Small intestine (tissue), 7 donors: ENCODE measurements at regions not wholly inside any gene's neighbourhood (a gene's known extent, or its start where the extent isn't known, plus 50 kb on each side); places are given as distances from the start of the nearest gene placed in this dataset.
A peak's percentile ranks its signal among the peaks of the same experiment; 100 is the strongest.

ENCODE experiments used
- DNase-seq, 2 donors: peaks; one replicate each; pipeline versions ENCODE4 v3.0.0 to v3.0.0-alpha.2; 2013
- FAIRE-seq: peaks from 2 replicates; lab custom pipeline; 2012; peaks lifted over from hg19 to GRCh38; lab: Jason Lieb, UNC
- H3K27ac ChIP-seq, 3 donors: one replicate each; pipeline ENCODE4 v1.5.1; 2013; ENCODE audit warnings: low read length in 2 of 3, mild to moderate bottlenecking in 2 of 3, control low read depth in 1 of 3, inconsistent platforms in 1 of 3, low read depth in 1 of 3, moderate library complexity in 1 of 3
- H3K27me3 ChIP-seq, 3 donors: one replicate each; pipeline ENCODE4 v1.6.1; 2013; ENCODE audit warnings: low read length in 3 of 3, inconsistent platforms in 1 of 3; ENCODE audit not compliant: control insufficient read depth in 3 of 3, insufficient read depth in 3 of 3
- H3K36me3 ChIP-seq, 3 donors: one replicate each; pipeline ENCODE4 v1.6.1; 2013; ENCODE audit warnings: low read length in 3 of 3, inconsistent platforms in 1 of 3, low read depth in 1 of 3, mild to moderate bottlenecking in 1 of 3, moderate library complexity in 1 of 3; ENCODE audit not compliant: control insufficient read depth in 3 of 3, insufficient read depth in 2 of 3
- H3K4me1 ChIP-seq, 3 donors: one replicate each; pipeline ENCODE4 v1.6.1; 2013; ENCODE audit warnings: low read length in 2 of 3, inconsistent platforms in 1 of 3, low read depth in 1 of 3, mild to moderate bottlenecking in 1 of 3, moderate library complexity in 1 of 3; ENCODE audit not compliant: control insufficient read depth in 3 of 3, insufficient read depth in 2 of 3
- H3K4me3 ChIP-seq, 3 donors: one replicate each; pipeline ENCODE4 v1.5.1; 2013; ENCODE audit warnings: low read length in 3 of 3, control low read depth in 1 of 3, inconsistent platforms in 1 of 3, low read depth in 1 of 3, mild to moderate bottlenecking in 1 of 3, moderate library complexity in 1 of 3
- H3K9me3 ChIP-seq, 2 donors: one replicate each; pipeline ENCODE4 v1.6.1; 2013; ENCODE audit warnings: low read depth in 1 of 2, low read length in 1 of 2; ENCODE audit not compliant: control insufficient read depth in 2 of 2, insufficient read depth in 1 of 2
- WGBS, 3 donors: extraction: QIAGEN DNeasy Blood & Tissue Kit; methylation state at CpG; one replicate each; pipeline ENCODE4 v1.1.7; 2013; 5-methylcytosine and 5-hydroxymethylcytosine counted together
- donor health status: healthy with polysubstance abuse.
- donor health status: control.
- donor health status: control.
- donor health status: Bipolar disorder and iron deficiency.
- donor health status: healthy.

GRCh38 chr12:4115570-4115969, 158.0 kb upstream of the CCND2 start:
- 53 to 68% (median 64%) methylated on average over 10 of the region's 10 CpGs for WGBS, 3 donors
- no peak for FAIRE-seq

GRCh38 chr12:4114986-4115385, 158.6 kb upstream of the CCND2 start:
- Histone ChIP-seq H3K4me3 (no peak overlapping the region), H3K27ac (no peak overlapping the region), H3K36me3 (no peaks in the 10 kb centered on the region), H3K4me1 (peaks cover 0 to 18% (median 5%) of the 10 kb centered on the region in 3 donors), H3K27me3 (no peaks in the 10 kb centered on the region), H3K9me3 (no peaks in the 10 kb centered on the region)
- DNase-seq: peak in 1 of 2 donors; percentile 20
- WGBS, 3 donors: 70 to 78% (median 73%) methylated on average over 7 of the region's 7 CpGs
- FAIRE-seq: no peak

More at GRCh38 chr12:4115570-4115969, 158.0 kb upstream of the CCND2 start:
- Histone ChIP-seq H3K27ac (peak overlapping the region in 1 of 3 donors; percentile 66), H3K27me3 (no peaks in the 10 kb centered on the region), H3K4me1 (peaks cover 0 to 18% (median 5%) of the 10 kb centered on the region in 3 donors), H3K36me3 (no peaks in the 10 kb centered on the region), H3K9me3 (no peaks in the 10 kb centered on the region), H3K4me3 (no peak overlapping the region)
- peak in 1 of 2 donors; percentile 7 for DNase-seq

- FAIRE-seq (no peak), DNase-seq (no peak)
- H3K36me3 ChIP-seq: no peaks in the 10 kb centered on the region
Observed at GRCh38 chr12:4112734-4113325, 160.7 kb upstream of the CCND2 start.

GRCh38 chr12:4112290-4112689, 161.3 kb upstream of the CCND2 start:
- DNase-seq (no peak), FAIRE-seq (no peak)
- Histone ChIP-seq H3K9me3 (no peaks in the 10 kb centered on the region), H3K27me3 (no peaks in the 10 kb centered on the region), H3K36me3 (no peaks in the 10 kb centered on the region), H3K4me3 (no peak overlapping the region), H3K27ac (no peak overlapping the region), H3K4me1 (peaks cover 0 to 8% (median 0%) of the 10 kb centered on the region in 3 donors)
- 76 to 88% (median 85%) methylated on average over 7 of the region's 7 CpGs for WGBS, 3 donors

More at GRCh38 chr12:4112734-4113325, 160.7 kb upstream of the CCND2 start:
- H3K27ac ChIP-seq: no peak overlapping the region
- H3K4me1 ChIP-seq: peaks cover 0 to 13% (median 4%) of the 10 kb centered on the region in 3 donors
- no peaks in the 10 kb centered on the region for H3K27me3 ChIP-seq
- WGBS, 3 donors: 68 to 87% (median 72%) methylated on average over 2 of the region's 2 CpGs
- no peak overlapping the region for H3K4me3 ChIP-seq
- no peaks in the 10 kb centered on the region for H3K9me3 ChIP-seq

GRCh38 chr12:4111010-4111409, 162.6 kb upstream of the CCND2 start:
- DNase-seq (no peak), FAIRE-seq (no peak)
- H3K27me3 ChIP-seq: no peaks in the 10 kb centered on the region
- peaks cover 0 to 3% (median 0%) of the 10 kb centered on the region in 3 donors for H3K4me1 ChIP-seq
- H3K27ac ChIP-seq: no peak overlapping the region
- WGBS, 3 donors: 86 to 96% (median 88%) methylated on average over 5 of the region's 5 CpGs
- H3K9me3 ChIP-seq: no peaks in the 10 kb centered on the region
- no peak overlapping the region for H3K4me3 ChIP-seq
- H3K36me3 ChIP-seq: no peaks in the 10 kb centered on the region

GRCh38 chr12:4109826-4110225, 163.7 kb upstream of the CCND2 start:
- H3K27me3 ChIP-seq: no peaks in the 10 kb centered on the region
- H3K4me3 ChIP-seq: no peak overlapping the region
- 86 to 95% (median 89%) methylated on average over 5 of the region's 5 CpGs for WGBS, 3 donors
- no peaks in the 10 kb centered on the region for H3K4me1 ChIP-seq
- no peaks in the 10 kb centered on the region for H3K36me3 ChIP-seq
- no peak overlapping the region for H3K27ac ChIP-seq
- no peaks in the 10 kb centered on the region for H3K9me3 ChIP-seq
- FAIRE-seq (no peak), DNase-seq (no peak)

- WGBS, 3 donors: 88 to 94% (median 93%) methylated on average over 5 of the region's 5 CpGs
- no peaks in the 10 kb centered on the region for H3K36me3 ChIP-seq
- H3K9me3 ChIP-seq: no peaks in the 10 kb centered on the region
- no peak overlapping the region for H3K4me3 ChIP-seq
- no peaks in the 10 kb centered on the region for H3K4me1 ChIP-seq
- H3K27ac ChIP-seq: no peak overlapping the region
- no peaks in the 10 kb centered on the region for H3K27me3 ChIP-seq
- DNase-seq (no peak), FAIRE-seq (no peak)
Observed at GRCh38 chr12:4108803-4109345, 164.7 kb upstream of the CCND2 start.

- H3K4me1 ChIP-seq: no peaks in the 10 kb centered on the region
- DNase-seq (no peak), FAIRE-seq (no peak)
- H3K27me3 ChIP-seq: no peaks in the 10 kb centered on the region
- H3K36me3 ChIP-seq: no peaks in the 10 kb centered on the region
- no peaks in the 10 kb centered on the region for H3K9me3 ChIP-seq
- 87 to 93% (median 92%) methylated on average over 9 of the region's 9 CpGs for WGBS, 3 donors
- H3K27ac ChIP-seq: no peak overlapping the region
- no peak overlapping the region for H3K4me3 ChIP-seq
Observed at GRCh38 chr12:4107911-4108697, 165.5 kb upstream of the CCND2 start.
